GOT3 (cell line): ENCODE measurements at regions not wholly inside any gene's neighbourhood (a gene's known extent, or its start where the extent isn't known, plus 50 kb on each side); places are given as distances from the start of the nearest gene placed in this dataset.
"Not testable (repeated sequence)": the region's sequence is repeated elsewhere in the genome, so short reads cannot be mapped to it uniquely, and the experiment has no call there.

Source experiments
- DNase-seq: peaks from one replicate; lab custom pipeline; 2025; ENCODE audit warnings: mixed read lengths; lab: John Stamatoyannopoulos, UW

DNA sequence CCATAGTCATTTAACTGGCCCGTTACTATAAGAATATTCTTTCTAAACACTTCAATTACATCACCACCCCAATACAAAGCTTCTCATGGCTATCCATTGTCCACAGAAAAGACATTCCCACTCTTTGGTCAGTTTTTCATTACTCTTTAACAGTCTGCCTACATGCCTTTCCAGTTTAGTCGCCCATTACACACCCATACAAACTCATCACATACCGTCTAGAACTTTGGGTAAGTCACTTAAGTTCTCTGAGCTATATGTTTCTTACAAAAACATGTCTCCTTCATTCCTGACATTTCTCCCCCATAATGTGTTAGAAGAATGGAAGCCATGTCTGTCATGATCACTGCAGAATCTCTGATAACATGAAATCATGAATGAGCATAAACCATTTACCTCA is 108.2 kb upstream of the STK17B start:
- no peak for DNase-seq

DNA sequence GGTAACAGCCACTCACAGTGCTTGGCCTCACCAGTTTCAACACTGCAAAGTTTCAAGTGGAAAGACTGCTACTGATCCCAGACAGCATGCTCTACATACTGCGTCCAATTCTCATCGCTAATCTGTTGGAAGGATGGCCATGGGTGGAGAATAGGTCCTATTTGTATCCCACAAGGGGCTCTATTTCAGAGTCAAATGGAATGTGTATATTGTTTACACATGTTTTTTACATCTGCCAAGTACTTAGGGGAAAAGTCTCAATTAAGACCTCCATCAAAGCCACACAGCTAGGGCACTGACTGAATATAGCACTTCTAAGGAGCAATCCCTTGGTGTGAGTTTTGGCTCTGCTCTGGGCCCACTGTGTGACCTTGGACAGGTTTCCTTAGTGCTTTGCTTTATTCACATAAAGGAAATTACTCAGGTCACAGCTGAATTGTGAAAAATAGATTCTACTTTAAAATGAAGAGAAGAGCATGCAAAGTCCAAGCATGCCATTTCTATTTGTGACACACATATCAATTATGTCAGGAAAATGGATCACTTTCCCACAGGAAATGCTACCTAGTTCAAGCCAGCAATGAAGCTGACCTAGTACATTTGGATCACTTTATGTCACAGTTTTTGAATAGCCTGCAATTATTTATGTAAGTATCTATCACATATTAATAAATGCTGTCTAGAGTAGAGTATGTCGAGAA is 112.9 kb upstream of the STK17B start:
- DNase-seq, result no peak

DNA sequence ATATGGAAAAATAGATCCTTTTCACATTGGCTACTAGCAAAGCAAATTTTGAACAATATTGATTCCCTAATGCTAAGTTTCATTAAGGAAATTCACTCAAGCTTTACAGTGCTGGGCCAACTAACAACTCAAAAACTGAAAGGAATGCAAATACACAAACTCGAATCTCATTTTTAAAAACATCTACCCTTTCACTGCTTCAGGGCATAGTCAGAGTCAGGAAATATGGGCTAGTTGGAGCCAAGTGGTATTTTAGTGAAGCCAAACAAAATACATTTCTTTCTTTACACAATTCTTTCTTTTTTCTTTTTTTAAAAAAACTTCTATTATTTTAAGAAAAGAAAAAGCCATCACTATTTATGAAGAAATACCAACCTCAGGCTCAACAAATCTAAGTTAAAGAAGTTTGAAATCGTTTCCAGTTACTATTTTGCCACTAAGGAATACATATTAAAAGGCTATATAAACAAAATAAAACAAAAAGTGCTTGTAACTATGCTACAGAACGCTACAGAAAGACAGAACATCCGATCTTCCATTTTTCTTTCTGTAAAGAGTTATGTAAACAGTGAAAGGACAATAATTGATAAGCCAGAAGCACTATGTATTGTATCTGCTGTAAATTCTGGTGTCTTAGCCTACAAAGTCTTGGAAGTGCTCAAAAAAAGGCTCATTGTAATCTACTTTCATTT is 113.6 kb upstream of the STK17B start:
- DNase-seq, result no peak

DNA sequence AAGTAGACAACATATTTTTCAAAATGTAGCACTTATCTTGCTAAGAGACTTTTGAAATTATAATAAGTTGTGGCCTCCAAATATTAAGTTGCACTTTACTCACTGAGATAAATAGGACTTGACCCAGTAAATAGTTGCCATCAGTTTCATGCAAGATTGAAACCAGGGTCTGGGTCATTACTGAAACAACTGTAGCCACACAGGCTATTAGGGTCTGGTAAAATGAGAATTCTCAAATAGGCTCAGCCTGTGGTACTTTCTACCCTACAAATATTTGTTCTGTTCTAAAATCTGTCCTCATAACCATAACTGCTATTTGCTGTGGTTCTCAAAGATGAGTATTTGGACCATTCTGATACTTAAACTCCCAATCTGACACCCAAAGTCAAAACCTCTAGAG is 115.4 kb upstream of the STK17B start:
- no peak for DNase-seq

DNA sequence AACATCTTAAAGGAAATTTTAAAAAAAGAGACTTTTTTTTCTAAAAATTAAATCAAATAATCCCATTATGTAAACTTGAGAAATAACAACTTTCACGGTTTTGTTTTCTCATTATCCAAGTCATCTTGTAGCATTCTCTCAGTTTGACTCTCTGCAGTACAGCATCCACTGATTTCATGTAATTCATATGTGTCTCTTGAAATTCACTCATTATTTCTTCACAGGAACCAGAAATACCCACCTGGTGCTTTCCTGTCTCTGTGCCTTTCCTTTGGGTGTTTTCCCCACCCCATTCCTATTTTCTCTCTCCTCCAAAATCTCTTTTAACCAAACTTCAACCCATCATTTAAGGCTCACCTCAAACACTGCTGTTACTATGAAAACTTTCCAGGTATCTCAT is 116.1 kb upstream of the STK17B start:
- DNase-seq, result no peak

DNA sequence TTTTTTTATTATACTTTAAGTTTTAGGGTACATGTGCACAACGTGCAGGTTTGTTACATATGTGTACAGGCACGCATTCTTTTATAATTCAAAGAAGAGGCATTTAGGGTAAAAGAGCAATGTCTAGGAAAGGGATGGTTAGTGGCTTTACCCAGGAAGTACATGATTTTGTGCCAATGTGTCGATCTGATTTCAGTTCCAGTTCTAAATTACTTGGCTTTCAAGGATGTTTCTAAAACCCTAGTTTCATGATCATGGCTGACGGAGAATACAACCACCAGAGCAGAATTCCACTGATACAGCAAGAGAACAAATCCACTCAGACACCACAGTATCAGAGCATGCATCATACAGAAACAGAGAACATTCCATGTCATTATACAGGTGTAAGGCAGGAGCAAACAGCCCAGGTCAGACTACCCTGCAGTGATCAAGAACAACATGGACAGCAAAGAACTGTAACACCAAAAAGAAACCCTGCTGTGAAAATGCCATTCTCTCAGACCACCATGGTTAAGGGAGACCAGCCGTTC is 116.7 kb upstream of the STK17B start:
- no peak for DNase-seq

DNA sequence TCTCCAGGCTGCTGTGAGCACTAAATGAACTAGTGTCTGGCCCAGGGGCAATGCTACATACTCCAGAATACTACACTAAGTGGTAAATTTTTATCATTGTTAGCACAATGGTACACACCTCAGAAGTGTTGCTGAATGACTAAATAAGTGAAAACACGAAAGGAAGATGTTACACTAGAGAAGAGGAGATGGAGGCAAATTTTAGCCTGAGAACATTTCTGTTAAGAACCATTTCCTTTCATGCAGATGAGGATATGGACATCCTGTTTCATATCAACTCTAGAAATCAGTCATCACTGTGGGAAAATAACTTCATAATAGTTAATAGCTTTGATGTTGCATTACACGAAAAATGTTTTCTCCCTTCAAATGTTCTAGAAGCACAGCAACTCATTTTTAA is 117.6 kb upstream of the STK17B start:
- no peak for DNase-seq

DNA sequence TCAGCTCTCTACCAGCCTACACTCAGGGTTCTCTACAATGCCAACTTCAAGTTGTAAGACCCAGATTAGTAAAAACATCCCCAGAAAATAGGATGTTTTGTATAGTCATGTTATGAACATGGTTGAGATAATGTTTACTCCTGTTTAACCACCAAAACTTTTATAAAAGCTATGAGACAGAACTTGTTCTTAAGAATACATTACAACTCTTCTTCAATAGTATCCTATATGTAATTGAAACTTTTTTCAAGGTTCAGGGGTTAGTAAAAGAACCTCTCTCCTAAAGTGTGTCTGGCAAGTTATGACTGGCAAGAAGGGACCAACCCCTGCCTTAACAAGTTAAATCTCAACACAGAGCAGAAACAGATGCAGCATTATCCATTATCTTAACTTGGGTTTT is 118.8 kb upstream of the STK17B start:
- no peak for DNase-seq

DNA sequence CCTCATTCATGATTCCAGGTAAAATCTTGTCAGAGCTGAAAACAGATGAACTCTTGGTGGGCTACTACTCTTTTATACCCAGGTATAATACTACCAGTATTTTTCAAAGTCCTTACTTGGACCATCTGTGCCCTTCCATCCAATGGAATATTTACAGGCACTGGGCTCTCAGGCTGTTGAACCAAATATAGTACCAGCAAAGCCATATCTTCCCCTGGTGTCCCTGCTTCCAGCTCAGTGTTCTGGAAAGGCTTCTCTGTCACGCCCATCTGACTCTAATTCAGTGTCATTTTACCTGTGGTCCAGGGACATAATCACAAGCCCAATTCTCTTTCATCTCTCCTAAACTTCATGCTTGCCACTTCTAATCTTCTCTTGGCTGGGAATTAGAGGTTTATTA is 119.2 kb upstream of the STK17B start:
- DNase-seq, result no peak

DNA sequence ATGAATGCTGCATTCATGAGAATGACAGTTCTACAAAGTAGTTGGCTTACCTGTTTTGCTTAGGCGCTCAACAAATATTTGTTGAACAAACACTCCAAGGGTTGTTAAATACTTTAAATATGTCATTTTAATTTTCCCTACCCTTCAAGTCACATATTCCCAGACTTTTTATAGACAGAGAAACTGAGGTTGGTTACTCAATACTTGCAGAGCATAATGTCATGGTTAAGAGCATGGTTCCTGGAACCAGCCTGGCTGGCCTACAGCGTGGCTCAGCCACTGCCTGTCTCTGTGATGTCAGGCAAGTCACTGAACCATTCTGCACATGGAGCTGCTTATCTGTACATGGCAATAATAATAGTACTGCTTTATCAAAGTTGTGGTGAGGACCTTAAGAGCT is 120.0 kb upstream of the STK17B start:
- DNase-seq, result no peak

DNA sequence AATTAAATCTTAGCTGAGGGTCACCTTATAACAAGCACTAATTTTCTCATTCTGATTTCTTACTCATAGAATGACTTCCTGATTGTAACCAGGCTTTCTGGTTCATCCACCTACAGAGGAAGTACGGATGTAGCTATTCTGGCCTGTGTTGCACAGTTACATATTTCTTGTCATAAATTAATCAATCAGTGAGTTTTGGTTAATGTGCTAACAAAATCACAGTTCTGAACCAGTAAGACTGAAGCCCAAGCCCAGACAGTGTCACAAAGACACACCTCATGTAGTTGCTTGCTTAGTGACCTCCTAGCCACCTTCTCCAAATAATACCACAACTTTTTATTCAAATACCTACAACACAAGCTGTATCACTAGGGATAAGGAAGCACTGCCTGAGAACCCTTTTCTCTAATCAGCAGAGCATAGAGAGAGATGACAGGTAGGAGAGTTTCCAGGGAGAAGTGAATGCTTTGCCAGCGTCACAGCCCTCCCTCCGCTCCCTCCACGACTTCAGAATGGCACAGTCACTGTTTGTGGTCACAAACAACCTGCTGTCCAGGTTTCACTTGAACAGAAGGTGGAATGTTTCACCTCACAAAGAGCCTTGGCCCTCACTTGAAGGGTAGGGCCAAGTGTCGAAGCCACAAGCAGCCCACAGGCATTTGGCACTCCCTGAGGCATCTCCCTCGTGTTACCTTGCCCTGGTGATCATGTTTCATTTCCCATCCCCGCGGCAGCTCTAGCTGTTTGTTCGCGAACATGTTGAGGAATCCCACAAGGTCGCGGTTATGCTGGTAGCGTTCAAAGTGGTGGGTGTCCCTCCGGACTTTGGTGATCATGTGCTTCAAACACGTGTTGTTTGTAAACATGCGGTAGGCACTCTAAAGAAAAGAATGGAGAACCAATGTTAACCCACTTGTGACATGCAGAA is 120.8 kb upstream of the STK17B start:
- DNase-seq, result no peak

DNA sequence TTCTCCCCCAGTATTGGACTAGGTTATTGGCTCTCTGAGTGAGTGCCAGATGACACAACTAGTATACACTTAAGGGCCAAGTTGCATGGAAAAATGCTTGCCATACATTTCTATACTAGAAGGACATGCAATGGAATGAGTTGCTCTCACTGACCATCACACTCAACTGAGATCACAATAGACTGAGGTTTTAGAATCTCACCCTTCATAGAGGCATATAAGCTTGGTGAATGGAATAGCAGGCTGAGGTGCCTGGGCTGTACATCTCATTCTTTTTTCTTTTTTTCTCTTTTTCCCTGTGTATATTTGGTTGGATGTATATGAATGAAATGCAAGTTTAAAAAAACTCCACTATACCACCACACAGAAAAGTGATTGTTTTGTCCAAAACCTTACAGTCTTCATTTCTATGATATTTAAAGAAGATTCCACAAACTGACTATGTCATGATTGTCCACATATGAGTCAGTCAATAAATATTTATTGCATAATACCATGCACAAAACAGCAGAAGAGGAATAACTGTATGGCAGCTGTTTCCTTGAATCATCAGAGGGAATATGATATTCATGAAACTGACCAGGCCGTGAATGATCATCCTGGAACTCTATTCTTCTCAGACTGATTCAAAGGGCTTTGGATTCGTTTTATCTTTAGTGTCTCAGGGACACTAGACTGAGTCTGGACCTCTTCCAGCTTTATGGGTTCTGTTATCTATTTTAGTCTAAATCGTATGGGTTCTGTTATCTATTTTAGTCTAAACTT is 122.6 kb upstream of the STK17B start:
- DNase-seq, result no peak

DNA sequence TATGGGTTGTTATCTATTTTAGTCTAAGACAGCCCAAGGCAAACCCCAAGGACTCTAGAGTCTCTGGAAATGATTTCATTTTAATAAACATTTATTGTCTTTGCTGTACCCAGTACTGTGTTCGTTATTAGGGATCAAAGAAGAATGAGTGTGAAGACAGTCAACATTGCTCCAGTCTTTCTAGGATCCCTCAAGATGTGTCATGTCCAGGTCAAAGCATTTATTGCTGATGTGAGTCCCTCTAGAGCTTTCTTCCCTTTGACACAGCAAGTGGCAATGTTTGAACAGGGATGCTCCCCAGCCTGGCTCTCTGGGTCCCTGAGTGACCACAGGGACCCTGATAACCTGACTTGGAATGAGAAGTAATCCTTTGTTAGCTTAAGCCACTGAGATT is 123.1 kb upstream of the STK17B start:
- DNase-seq, result no peak

DNA sequence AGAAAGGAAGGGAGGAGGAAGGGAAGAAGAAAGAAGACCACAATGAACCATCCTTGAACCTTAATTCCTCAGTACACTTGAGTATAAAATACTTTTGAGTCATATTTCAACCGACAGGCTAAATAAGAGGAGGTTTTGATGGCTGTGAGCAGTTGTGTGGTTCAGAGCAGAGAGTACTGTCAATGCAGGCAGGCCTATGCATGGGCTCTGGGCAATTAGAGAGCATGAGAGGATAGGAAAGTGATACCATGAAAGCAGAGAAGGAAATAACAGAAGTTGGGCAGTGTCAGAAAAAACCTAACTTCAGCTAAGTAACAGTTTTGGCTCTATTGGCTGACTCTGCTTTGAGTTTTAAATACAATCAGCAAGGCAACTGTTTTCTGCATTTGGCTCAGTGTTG is 123.6 kb upstream of the STK17B start:
- no peak for DNase-seq

DNA sequence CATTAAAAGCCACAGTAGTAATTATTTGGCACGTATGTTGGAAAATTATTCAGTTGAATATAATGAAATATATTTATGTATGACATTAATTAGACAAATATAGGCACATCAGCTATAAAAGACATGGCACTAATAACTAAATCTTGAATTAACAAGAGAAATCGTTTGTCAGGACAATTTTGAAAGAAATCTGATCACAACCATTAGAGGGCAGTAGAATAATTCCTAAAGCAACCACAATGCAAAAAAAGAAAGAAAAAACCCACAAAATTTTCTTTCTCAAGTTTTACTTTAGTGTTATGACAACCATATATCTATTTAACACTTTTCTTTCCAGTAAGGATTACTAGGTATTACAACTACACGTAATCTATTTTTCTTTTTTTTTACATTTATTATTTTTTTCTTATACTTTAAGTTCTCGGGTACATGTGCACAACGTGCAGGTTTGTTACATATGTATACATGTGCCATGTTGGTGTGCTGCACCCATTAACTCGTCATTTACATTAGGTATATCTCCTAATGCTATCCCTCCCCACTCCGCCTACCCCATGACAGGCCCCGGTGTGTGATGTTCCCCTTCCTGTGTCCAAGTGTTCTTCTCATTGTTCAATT is 126.8 kb upstream of the STK17B start:
- DNase-seq, result not testable (repeated sequence)

DNA sequence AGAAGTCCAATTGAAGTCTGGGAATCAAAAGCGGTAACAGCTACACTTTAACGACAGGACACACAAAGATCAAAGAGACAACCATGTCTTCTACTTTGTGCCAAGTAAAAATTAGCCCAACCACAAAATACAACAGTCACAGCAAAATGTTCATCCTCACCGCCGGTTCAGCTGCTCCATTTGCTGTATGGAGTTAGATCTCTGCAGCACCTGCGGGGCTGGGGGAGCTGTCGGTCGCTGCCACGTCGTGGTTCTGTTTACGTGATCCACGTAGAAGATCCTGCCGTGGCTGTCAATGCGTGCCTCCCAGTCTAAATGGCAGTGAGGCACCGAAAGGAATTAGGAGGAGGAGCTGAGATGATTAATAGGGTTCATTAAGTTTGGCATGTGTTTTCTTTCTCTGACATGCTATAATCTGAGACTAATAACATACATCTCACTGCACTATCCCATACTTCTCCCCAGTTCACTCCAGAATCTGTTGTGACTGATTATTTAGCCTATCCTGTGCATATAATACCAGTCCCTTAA is 136.5 kb upstream of the STK17B start:
- DNase-seq, result no peak

DNA sequence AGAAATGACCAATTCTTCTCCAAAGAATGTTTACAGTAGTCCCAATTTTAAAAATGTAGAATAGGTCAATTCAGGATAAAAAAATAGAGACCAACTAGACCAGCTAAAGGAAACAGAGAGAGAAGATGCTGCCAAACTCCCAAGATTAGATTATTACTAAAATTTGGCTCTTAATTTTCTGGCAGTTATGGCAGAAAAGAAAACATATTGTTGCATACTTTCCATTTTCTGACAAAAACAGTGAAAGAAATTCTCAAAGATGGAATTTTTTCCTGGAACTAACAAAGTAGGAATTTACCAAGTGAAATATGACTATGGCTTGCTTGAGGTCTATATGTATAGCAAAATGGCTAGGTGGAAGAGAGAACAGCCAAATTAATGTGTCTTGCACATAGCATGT is 138.3 kb upstream of the STK17B start:
- DNase-seq, result no peak

DNA sequence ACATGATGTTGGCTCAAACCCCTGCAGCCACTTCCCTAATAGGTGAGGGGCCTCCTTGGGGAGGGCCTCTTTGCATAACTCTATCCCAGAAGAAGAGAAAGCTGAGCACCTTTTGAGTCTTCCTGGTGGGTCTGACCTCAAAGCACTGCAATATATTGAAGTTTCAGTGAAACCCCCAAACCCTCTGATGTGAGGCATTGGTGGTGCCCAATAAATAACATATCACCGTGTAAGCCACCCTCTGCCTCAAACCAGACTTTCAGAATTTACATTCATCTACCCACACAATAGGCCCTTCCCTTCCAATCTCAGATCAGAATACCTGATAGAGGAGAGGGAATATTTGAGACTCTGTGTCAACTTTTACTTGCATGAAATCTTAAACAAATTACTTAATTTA is 142.8 kb upstream of the STK17B start:
- no peak for DNase-seq

DNA sequence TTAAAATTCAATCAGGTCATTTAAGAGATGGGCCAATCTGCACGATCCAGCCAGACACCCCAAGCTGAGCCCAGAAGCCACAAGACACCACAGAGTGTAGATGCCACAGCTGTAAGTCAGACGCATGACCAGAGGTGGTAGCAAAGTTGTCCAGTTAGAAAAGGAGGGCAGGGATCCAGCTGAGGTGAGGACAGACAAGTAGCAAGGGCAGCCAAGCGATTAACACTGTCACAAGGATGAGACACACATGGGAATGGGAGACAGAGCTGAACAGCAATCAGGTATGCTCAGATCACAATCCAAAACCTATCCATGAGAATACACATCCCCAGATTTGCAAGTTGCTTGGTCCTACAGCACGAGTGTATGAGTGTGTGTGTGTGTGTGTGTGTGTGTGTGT is 143.4 kb upstream of the STK17B start:
- DNase-seq, result no peak

DNA sequence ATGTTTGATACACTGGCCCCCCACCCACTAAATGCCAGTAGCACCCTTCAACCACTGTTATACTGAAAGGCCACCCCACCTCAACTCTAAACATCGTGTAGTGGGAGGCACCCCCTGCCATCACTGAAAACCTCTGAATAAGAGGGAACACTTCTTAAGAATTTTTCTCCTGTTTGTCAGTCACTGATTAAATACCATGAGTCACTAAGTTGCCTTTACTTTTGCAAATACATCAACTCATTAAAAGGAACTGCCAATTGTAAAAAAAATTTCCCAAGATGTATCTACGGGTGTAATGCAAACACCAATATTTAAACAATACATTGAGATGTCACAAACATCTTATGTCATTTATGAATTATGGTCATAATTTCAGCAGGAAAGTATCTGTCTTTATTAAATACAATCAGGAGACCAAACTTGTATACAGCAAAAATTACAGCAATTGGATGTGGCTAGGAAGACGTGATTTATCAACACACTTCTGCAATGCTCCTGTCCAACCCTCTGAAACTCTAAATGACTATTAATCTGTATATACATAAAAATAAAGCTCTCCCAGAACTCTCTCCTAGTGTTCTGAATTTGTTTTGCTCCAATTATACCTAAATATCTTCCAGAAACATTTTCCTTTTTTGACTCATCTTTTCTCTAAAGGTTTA is 144.1 kb upstream of the STK17B start:
- DNase-seq, result no peak

DNA sequence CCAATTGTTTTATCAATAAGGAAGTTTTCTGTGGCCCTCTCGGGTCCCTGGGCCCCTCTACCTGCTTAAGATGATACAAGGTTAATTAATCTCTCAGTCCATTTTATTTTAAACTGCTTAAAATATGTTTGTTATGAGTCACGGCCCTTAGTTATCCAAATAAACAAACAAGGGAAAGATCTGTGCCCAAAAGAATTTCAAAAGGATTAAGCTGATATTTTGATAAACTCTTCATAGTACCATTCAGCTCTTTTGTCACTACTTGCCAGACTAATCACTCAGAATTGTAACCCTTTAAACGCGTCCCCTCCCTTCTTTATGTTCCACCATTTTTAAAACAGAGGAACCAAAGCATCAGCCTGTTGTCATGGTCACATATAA is 144.7 kb upstream of the STK17B start:
- no peak for DNase-seq
